HUES48 (cell line): ENCODE measurements at regions not wholly inside any gene's neighbourhood (a gene's known extent, or its start where the extent isn't known, plus 50 kb on each side); places are given as distances from the start of the nearest gene placed in this dataset.

Experiments
- H3K27ac ChIP-seq: one replicate; pipeline ENCODE4 v1.7.0; 2013; ENCODE audit warnings: low read depth, low read length, inconsistent platforms
- H3K27me3 ChIP-seq: 2 replicates; pipeline ENCODE4 v1.6.1; 2013; ENCODE audit warnings: mild to moderate bottlenecking, low read length; ENCODE audit not compliant: control insufficient read depth, insufficient read depth
- H3K36me3 ChIP-seq: 2 replicates; pipeline ENCODE4 v1.6.1; 2013; ENCODE audit warnings: low read length; ENCODE audit not compliant: control insufficient read depth, insufficient read depth
- H3K4me1 ChIP-seq: 2 replicates; pipeline ENCODE4 v1.6.1; 2013; ENCODE audit warnings: mild to moderate bottlenecking, low read length; ENCODE audit not compliant: control insufficient read depth, insufficient read depth
- H3K4me3 ChIP-seq: 2 replicates; pipeline ENCODE4 v1.5.1; 2013; ENCODE audit warnings: mild to moderate bottlenecking, low read depth, low read length
- H3K9ac ChIP-seq: 2 replicates; pipeline ENCODE4 v1.6.1; 2013; ENCODE audit warnings: mild to moderate bottlenecking, low read depth, low read length, moderate library complexity
- H3K9me3 ChIP-seq: 2 replicates; pipeline ENCODE4 v1.6.1; 2013; ENCODE audit warnings: low read length; ENCODE audit not compliant: control insufficient read depth, insufficient read depth

- Histone ChIP-seq H3K36me3 (no peaks in the 10 kb centered on the region), H3K4me3 (no peak overlapping the region), H3K4me1 (no peaks in the 10 kb centered on the region), H3K9me3 (no peaks in the 10 kb centered on the region), H3K9ac (no peak overlapping the region), H3K27ac (no peak overlapping the region), H3K27me3 (no peaks in the 10 kb centered on the region)
Observed at GRCh38 chr13:79668201-79668752, 187.3 kb downstream of the NDFIP2 start.

GRCh38 chr13:79667771-79668170, 186.8 kb downstream of the NDFIP2 start:
- H3K9ac ChIP-seq, result no peak overlapping the region
- no peaks in the 10 kb centered on the region for H3K27me3 ChIP-seq
- no peak overlapping the region for H3K27ac ChIP-seq
- no peaks in the 10 kb centered on the region for H3K4me1 ChIP-seq
- H3K36me3 ChIP-seq, result no peaks in the 10 kb centered on the region
- no peaks in the 10 kb centered on the region for H3K9me3 ChIP-seq
- no peak overlapping the region for H3K4me3 ChIP-seq

- H3K27me3 ChIP-seq, result no peaks in the 10 kb centered on the region
- H3K27ac ChIP-seq, result no peak overlapping the region
- H3K4me3 ChIP-seq, result no peak overlapping the region
Observed at GRCh38 chr13:79663977-79664636, 183.2 kb downstream of the NDFIP2 start.

GRCh38 chr13:79663435-79663834, 182.5 kb downstream of the NDFIP2 start:
- no peak overlapping the region for H3K4me3 ChIP-seq
- no peak overlapping the region for H3K27ac ChIP-seq
- no peaks in the 10 kb centered on the region for H3K9me3 ChIP-seq
- H3K27me3 ChIP-seq, result no peaks in the 10 kb centered on the region
- H3K36me3 ChIP-seq, result no peaks in the 10 kb centered on the region
- no peak overlapping the region for H3K9ac ChIP-seq
- peaks cover 6% of the 10 kb centered on the region; the same call in 1 of the 2 replicates for H3K4me1 ChIP-seq

More at GRCh38 chr13:79663977-79664636, 183.2 kb downstream of the NDFIP2 start:
- Histone ChIP-seq H3K36me3 (no peaks in the 10 kb centered on the region), H3K4me1 (peaks cover 3% of the 10 kb centered on the region; the same call in 1 of the 2 replicates), H3K9ac (no peak overlapping the region), H3K9me3 (no peaks in the 10 kb centered on the region)

GRCh38 chr13:79662882-79663281, 181.9 kb downstream of the NDFIP2 start:
- H3K27ac ChIP-seq, result no peak overlapping the region
- H3K36me3 ChIP-seq, result no peaks in the 10 kb centered on the region
- no peaks in the 10 kb centered on the region for H3K27me3 ChIP-seq
- H3K4me3 ChIP-seq, result no peak overlapping the region
- peaks cover 6% of the 10 kb centered on the region; the same call in 1 of the 2 replicates for H3K4me1 ChIP-seq
- no peak overlapping the region for H3K9ac ChIP-seq
- H3K9me3 ChIP-seq, result no peaks in the 10 kb centered on the region

GRCh38 chr13:79660361-79660760, 179.4 kb downstream of the NDFIP2 start:
- no peaks in the 10 kb centered on the region for H3K9me3 ChIP-seq
- peaks cover 6% of the 10 kb centered on the region; the same call in 1 of the 2 replicates for H3K4me1 ChIP-seq
- H3K27me3 ChIP-seq, result no peaks in the 10 kb centered on the region
- no peak overlapping the region for H3K9ac ChIP-seq
- H3K27ac ChIP-seq, result no peak overlapping the region
- H3K36me3 ChIP-seq, result no peaks in the 10 kb centered on the region
- H3K4me3 ChIP-seq, result no peak overlapping the region

DNA sequence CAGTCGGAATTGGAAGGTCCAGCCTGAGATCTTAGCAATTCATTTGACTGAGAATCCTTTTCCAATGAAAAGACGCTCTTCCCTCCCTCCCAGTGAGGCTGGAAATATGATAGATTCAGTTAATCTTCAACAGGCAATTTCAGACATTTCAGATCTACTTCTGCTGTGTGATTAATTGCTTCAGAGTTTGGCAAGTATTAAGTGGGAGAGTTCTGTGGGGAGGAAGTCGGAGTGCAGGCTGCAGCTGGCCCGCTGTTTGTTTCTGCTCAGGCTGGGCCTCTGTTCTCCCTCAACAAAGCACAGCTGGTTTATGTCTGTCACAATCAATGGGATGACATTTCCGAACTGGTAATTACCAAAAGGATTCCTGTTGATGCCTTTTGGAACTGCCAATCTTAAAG, 178.2 kb downstream of the NDFIP2 start:
- H3K9ac ChIP-seq, result no peak overlapping the region
- no peak overlapping the region for H3K4me3 ChIP-seq
- no peak overlapping the region for H3K27ac ChIP-seq
- H3K4me1 ChIP-seq, result peaks cover 6% of the 10 kb centered on the region; the same call in 1 of the 2 replicates
- H3K36me3 ChIP-seq, result no peaks in the 10 kb centered on the region
- no peaks in the 10 kb centered on the region for H3K9me3 ChIP-seq
- H3K27me3 ChIP-seq, result no peaks in the 10 kb centered on the region

DNA sequence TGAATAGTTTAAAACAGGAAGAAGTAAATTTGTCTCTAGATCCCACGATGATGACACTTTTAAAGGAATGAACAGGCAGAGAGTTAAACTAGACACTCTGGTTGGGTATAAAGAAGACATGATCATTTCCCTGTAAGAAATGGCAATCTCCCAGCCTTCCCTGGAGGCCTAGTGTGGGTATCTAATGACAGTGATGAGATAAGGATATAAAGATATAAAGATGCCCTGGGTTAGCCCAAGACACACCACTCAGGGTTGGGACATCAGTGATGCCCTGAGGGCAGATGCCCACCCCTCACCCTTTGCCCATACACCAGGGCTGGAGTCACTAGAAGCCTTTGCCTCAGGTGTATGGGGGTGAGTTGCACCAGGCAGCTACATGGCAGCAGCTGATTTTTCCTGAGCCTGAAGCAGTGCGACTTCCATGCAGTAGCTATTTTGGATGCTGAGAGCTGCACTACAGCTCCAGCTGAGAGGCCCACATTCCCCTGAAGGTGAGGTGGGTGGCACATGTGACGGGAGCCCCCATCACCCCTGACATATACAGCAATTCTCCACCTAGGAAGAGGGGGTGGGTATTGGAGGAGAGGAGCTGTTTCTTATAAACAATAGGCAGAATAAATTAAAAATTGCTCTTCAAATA, 177.5 kb downstream of the NDFIP2 start:
- H3K27ac ChIP-seq, result no peak overlapping the region
- H3K4me3 ChIP-seq, result no peak overlapping the region
- H3K36me3 ChIP-seq, result no peaks in the 10 kb centered on the region
- peaks cover 6% of the 10 kb centered on the region; the same call in 1 of the 2 replicates for H3K4me1 ChIP-seq
- H3K27me3 ChIP-seq, result no peaks in the 10 kb centered on the region
- H3K9me3 ChIP-seq, result no peaks in the 10 kb centered on the region
- H3K9ac ChIP-seq, result no peak overlapping the region

- no peaks in the 10 kb centered on the region for H3K36me3 ChIP-seq
- H3K9me3 ChIP-seq, result no peaks in the 10 kb centered on the region
- no peak overlapping the region for H3K9ac ChIP-seq
- no peak overlapping the region for H3K4me3 ChIP-seq
- H3K27ac ChIP-seq, result no peak overlapping the region
- no peaks in the 10 kb centered on the region for H3K27me3 ChIP-seq
- peaks cover 6% of the 10 kb centered on the region; the same call in 1 of the 2 replicates for H3K4me1 ChIP-seq
Observed at GRCh38 chr13:79655509-79655908, 174.6 kb downstream of the NDFIP2 start.

GRCh38 chr13:79654520-79654919, 173.6 kb downstream of the NDFIP2 start:
- H3K9ac ChIP-seq, result no peak overlapping the region
- H3K36me3 ChIP-seq, result no peaks in the 10 kb centered on the region
- no peaks in the 10 kb centered on the region for H3K9me3 ChIP-seq
- H3K27me3 ChIP-seq, result no peaks in the 10 kb centered on the region
- H3K4me1 ChIP-seq, result peaks cover 6% of the 10 kb centered on the region; the same call in 1 of the 2 replicates
- H3K27ac ChIP-seq, result no peak overlapping the region
- H3K4me3 ChIP-seq, result no peak overlapping the region

- Histone ChIP-seq H3K9ac (no peak overlapping the region), H3K27ac (no peak overlapping the region), H3K4me1 (no peaks in the 10 kb centered on the region)
Observed at GRCh38 chr13:79650688-79651087, 169.7 kb downstream of the NDFIP2 start.

More at GRCh38 chr13:79650688-79651087, 169.7 kb downstream of the NDFIP2 start:
- Histone ChIP-seq H3K36me3 (no peaks in the 10 kb centered on the region), H3K27me3 (no peaks in the 10 kb centered on the region), H3K4me3 (no peak overlapping the region), H3K9me3 (no peaks in the 10 kb centered on the region)
